ENCODE measurements at regions not wholly inside any gene's neighbourhood (a gene's known extent, or its start where the extent isn't known, plus 50 kb on each side); places are given as distances from the start of the nearest gene placed in this dataset.

- no peaks in the 10 kb centered on the region for H3K9me3 Mint-ChIP-seq
- no peak overlapping the region for H3K27ac Mint-ChIP-seq
- H3K27me3 Mint-ChIP-seq (ENCODE audit: insufficient read depth) = no peaks in the 10 kb centered on the region
- H3K4me3 Mint-ChIP-seq = no peak overlapping the region
- TF ChIP-seq, protein P1, sequence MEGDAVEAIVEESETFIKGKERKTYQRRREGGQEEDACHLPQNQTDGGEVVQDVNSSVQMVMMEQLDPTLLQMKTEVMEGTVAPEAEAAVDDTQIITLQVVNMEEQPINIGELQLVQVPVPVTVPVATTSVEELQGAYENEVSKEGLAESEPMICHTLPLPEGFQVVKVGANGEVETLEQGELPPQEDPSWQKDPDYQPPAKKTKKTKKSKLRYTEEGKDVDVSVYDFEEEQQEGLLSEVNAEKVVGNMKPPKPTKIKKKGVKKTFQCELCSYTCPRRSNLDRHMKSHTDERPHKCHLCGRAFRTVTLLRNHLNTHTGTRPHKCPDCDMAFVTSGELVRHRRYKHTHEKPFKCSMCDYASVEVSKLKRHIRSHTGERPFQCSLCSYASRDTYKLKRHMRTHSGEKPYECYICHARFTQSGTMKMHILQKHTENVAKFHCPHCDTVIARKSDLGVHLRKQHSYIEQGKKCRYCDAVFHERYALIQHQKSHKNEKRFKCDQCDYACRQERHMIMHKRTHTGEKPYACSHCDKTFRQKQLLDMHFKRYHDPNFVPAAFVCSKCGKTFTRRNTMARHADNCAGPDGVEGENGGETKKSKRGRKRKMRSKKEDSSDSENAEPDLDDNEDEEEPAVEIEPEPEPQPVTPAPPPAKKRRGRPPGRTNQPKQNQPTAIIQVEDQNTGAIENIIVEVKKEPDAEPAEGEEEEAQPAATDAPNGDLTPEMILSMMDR (IDR thresholded peaks at IDR 0.05) = no peak
- no peak for DNase-seq
- peaks cover 19% of the 10 kb centered on the region for H3K4me1 Mint-ChIP-seq (ENCODE audit: low read depth)
- H3K36me3 Mint-ChIP-seq (ENCODE audit: low read depth) = no peaks in the 10 kb centered on the region
These were observed 94.0 kb upstream of the DDIT4L start for GRCh38 chr4:100284129-100284880.

DNA sequence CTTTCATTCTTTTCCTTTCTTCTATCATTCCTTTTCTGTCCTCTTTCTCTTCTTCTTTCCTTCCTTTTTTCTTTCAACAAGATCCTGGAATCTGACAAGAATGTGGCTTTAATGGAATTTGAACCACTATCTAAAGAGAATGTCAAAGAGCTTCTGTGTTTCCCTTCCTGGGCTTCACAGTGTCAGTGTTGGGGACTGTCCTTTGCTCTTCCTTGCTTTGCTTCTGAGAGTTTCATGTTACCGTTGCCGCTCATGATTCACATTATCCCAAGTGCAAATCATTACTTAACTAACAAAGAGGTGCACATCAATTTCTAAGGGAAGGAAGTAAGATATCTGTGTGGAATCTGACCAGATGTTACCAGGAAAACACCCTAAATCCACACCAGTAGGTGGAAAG is 90.5 kb upstream of the DDIT4L start:
- TF ChIP-seq, protein P1 (IDR thresholded peaks at IDR 0.05) = no peak
- H3K9me3 Mint-ChIP-seq = no peaks in the 10 kb centered on the region
- H3K4me1 Mint-ChIP-seq (ENCODE audit: low read depth) = no peaks in the 10 kb centered on the region; the same call in 1 of the 2 replicates
- H3K36me3 Mint-ChIP-seq (ENCODE audit: low read depth) = no peaks in the 10 kb centered on the region
- no peak for DNase-seq
- H3K27me3 Mint-ChIP-seq (ENCODE audit: insufficient read depth) = no peaks in the 10 kb centered on the region
- H3K4me3 Mint-ChIP-seq = no peak overlapping the region
- no peak overlapping the region for H3K27ac Mint-ChIP-seq

GRCh38 chr4:100278567-100278966 is 88.3 kb upstream of the DDIT4L start:
- no peaks in the 10 kb centered on the region; the same call in 1 of the 2 replicates for H3K4me1 Mint-ChIP-seq (ENCODE audit: low read depth)
- H3K9me3 Mint-ChIP-seq = no peaks in the 10 kb centered on the region
- no peak for DNase-seq
- H3K36me3 Mint-ChIP-seq (ENCODE audit: low read depth) = no peaks in the 10 kb centered on the region
- no peak overlapping the region for H3K27ac Mint-ChIP-seq
- TF ChIP-seq, protein P1 (IDR thresholded peaks at IDR 0.05) = no peak
- no peak overlapping the region for H3K4me3 Mint-ChIP-seq
- H3K27me3 Mint-ChIP-seq (ENCODE audit: insufficient read depth) = no peaks in the 10 kb centered on the region

GRCh38 chr4:100269446-100269845 is 79.2 kb upstream of the DDIT4L start:
- TF ChIP-seq, protein P1 (IDR thresholded peaks at IDR 0.05) = no peak
- H3K9me3 Mint-ChIP-seq = peaks cover 14% of the 10 kb centered on the region; the same call in 1 of the 2 replicates
- no peak for DNase-seq
- no peak overlapping the region for H3K4me3 Mint-ChIP-seq
- no peaks in the 10 kb centered on the region for H3K4me1 Mint-ChIP-seq (ENCODE audit: low read depth)
- no peaks in the 10 kb centered on the region for H3K36me3 Mint-ChIP-seq (ENCODE audit: low read depth)
- H3K27me3 Mint-ChIP-seq (ENCODE audit: insufficient read depth) = peaks cover 1% of the 10 kb centered on the region
- H3K27ac Mint-ChIP-seq = no peak overlapping the region

DNA sequence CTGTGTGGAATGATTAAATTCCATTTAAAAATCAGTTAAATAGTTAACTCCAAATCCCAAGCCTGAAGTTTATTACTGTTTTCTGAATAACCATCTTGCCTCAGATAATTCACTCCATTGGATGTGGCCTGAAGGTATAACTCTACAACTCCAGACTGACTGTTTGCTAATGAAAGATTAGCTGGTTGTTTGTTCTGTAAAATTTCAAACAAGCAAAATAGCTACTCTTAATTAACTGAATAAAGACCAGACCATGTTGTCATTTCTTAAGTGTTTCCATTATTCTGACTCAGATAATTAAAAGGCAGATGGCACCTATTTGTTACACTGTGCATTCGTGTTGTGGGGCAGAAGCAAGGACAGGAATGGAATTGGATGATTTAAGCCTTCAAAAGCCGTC is 78.5 kb upstream of the DDIT4L start:
- Mint-ChIP-seq H3K36me3 (ENCODE audit: low read depth) (no peaks in the 10 kb centered on the region), H3K4me1 (ENCODE audit: low read depth) (no peaks in the 10 kb centered on the region), H3K27me3 (ENCODE audit: insufficient read depth) (peaks cover 1% of the 10 kb centered on the region), H3K27ac (no peak overlapping the region), H3K4me3 (no peak overlapping the region), H3K9me3 (peaks cover 14% of the 10 kb centered on the region; the same call in 1 of the 2 replicates)
- TF ChIP-seq, protein P1 (IDR thresholded peaks at IDR 0.05) = no peak
- DNase-seq = no peak

Data from HFFc6 (cell line).